ENCODE measurements at regions not wholly inside any gene's neighbourhood (a gene's known extent, or its start where the extent isn't known, plus 50 kb on each side); places are given as distances from the start of the nearest gene placed in this dataset.
"Not testable (repeated sequence)": the region's sequence is repeated elsewhere in the genome, so short reads cannot be mapped to it uniquely, and the experiment has no call there.

DNA sequence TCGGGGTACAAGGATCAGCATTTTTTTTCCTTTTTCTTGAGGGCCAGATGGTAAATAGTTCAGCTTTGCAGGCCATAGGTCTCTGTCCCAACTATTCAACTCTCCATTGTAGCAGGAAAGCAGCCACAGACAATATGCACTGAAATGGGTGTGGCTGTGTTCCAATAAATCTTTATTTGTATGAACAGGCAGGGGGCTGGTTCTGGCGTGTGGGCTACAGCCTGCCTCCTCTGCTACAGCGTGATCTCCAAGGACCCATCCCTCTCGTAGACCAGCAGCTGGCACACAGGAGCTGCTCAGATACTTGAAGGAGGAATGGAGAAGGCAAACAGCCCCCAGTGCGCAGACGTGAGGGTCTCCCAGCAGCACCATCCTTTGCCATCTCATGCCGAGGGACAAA is 91.8 kb upstream of the FRG2C start:
- TF ChIP-seq, protein P1, sequence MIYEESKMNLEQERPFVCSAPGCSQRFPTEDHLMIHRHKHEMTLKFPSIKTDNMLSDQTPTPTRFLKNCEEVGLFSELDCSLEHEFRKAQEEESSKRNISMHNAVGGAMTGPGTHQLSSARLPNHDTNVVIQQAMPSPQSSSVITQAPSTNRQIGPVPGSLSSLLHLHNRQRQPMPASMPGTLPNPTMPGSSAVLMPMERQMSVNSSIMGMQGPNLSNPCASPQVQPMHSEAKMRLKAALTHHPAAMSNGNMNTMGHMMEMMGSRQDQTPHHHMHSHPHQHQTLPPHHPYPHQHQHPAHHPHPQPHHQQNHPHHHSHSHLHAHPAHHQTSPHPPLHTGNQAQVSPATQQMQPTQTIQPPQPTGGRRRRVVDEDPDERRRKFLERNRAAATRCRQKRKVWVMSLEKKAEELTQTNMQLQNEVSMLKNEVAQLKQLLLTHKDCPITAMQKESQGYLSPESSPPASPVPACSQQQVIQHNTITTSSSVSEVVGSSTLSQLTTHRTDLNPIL (CRISPR knock-in tag; IDR thresholded peaks at IDR 0.05; ENCODE audit: low read depth) = not testable (repeated sequence)
- TF ChIP-seq PPARA (CRISPR knock-in tag; IDR thresholded peaks at IDR 0.05; ENCODE audit: borderline replicate concordance); ZFP30 (CRISPR knock-in tag; IDR thresholded peaks at IDR 0.05); ARNTL (CRISPR knock-in tag; IDR thresholded peaks at IDR 0.05; ENCODE audit: borderline replicate concordance, low read depth); ZNF8 (CRISPR knock-in tag; IDR thresholded peaks at IDR 0.05); OSR1 (CRISPR knock-in tag; IDR thresholded peaks at IDR 0.05); ZNF565 (CRISPR knock-in tag; conservative IDR thresholded peaks at IDR 0.05; ENCODE audit: low read depth); CSDC2 (CRISPR knock-in tag; IDR thresholded peaks at IDR 0.05); ZFP3 (CRISPR knock-in tag; IDR thresholded peaks at IDR 0.05): not testable (repeated sequence)
- TF ChIP-seq, protein P2, sequence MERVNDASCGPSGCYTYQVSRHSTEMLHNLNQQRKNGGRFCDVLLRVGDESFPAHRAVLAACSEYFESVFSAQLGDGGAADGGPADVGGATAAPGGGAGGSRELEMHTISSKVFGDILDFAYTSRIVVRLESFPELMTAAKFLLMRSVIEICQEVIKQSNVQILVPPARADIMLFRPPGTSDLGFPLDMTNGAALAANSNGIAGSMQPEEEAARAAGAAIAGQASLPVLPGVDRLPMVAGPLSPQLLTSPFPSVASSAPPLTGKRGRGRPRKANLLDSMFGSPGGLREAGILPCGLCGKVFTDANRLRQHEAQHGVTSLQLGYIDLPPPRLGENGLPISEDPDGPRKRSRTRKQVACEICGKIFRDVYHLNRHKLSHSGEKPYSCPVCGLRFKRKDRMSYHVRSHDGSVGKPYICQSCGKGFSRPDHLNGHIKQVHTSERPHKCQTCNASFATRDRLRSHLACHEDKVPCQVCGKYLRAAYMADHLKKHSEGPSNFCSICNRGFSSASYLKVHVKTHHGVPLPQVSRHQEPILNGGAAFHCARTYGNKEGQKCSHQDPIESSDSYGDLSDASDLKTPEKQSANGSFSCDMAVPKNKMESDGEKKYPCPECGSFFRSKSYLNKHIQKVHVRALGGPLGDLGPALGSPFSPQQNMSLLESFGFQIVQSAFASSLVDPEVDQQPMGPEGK (CRISPR knock-in tag; IDR thresholded peaks at IDR 0.05; ENCODE audit: borderline replicate concordance) = not testable (repeated sequence)
- TF ChIP-seq, protein P3, sequence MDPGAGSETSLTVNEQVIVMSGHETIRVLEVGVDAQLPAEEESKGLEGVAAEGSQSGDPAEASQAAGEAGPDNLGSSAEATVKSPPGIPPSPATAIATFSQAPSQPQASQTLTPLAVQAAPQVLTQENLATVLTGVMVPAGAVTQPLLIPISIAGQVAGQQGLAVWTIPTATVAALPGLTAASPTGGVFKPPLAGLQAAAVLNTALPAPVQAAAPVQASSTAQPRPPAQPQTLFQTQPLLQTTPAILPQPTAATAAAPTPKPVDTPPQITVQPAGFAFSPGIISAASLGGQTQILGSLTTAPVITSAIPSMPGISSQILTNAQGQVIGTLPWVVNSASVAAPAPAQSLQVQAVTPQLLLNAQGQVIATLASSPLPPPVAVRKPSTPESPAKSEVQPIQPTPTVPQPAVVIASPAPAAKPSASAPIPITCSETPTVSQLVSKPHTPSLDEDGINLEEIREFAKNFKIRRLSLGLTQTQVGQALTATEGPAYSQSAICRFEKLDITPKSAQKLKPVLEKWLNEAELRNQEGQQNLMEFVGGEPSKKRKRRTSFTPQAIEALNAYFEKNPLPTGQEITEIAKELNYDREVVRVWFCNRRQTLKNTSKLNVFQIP (CRISPR knock-in tag; IDR thresholded peaks at IDR 0.05; ENCODE audit: borderline replicate concordance, low read depth) = not testable (repeated sequence)

Measured in SK-N-SH treated with all-trans-retinoic acid at 6 μM for 48 hours (cell line).